Adrenal gland (tissue), 5 donors: ENCODE measurements at regions not wholly inside any gene's neighbourhood (a gene's known extent, or its start where the extent isn't known, plus 50 kb on each side); places are given as distances from the start of the nearest gene placed in this dataset.

Experiments
- CTCF ChIP-seq, 6 experiments: fragments of 450-650 bp in 4 of 6; fragments of 200-600 bp in 2 of 6; sonication (generic) in 1 of 6; IDR thresholded peaks; 1 replicate in 5 of 6; 2 replicates in 1 of 6; pipeline versions ENCODE4 v1.5.1 to v1.8.0; 2016 to 2021; ENCODE audit warnings: antibody characterized with exemption in 6 of 6, mild to moderate bottlenecking in 2 of 6, moderate library complexity in 1 of 6
- POLR2A ChIP-seq, 2 donors: fragments of 450-650 bp; IDR thresholded peaks; one replicate each; pipeline ENCODE4 v1.6.1; 2017; ENCODE audit warnings: antibody characterized with exemption in 2 of 2, mild to moderate bottlenecking in 2 of 2, moderate library complexity in 1 of 2
- donor health status: DM: no; HTN: no; CAD: no.

- TF ChIP-seq CTCF (IDR thresholded peaks at IDR 0.05) (no peak), POLR2A (IDR thresholded peaks at IDR 0.05) (no peak)
These were observed 1310.8 kb downstream of the XPNPEP1 start for GRCh38 chr10:108612485-108612884.
